ENCODE measurements at regions not wholly inside any gene's neighbourhood (a gene's known extent, or its start where the extent isn't known, plus 50 kb on each side); places are given as distances from the start of the nearest gene placed in this dataset.

DNA sequence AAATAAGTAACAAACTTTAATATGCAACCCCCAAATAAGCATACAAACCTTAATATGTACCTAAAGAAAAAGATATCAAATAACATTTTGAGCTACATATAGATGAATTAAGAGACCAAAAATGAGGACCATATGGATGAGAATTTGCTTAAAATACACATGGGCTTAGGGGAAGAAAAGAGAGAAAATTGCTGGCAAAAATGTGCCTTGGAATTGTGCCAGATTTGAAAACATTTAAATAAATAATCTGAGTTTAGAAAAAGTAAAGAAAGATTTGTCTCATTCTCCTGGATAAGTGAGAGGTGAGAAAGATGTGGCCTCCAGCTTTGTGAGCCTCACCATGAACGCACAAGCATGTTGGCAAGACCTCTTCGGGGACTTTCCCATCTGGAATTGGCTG lies 372.6 kb downstream of the SOX11 start:
- DNase-seq: no peak
- Histone ChIP-seq H3K4me1 (no peaks in the 10 kb centered on the region), H3K9me3 (no peaks in the 10 kb centered on the region), H3K27me3 (no peaks in the 10 kb centered on the region), H3K4me3 (no peak overlapping the region), H3K36me3 (no peaks in the 10 kb centered on the region), H3K27ac (no peak overlapping the region)
- 59 to 76% methylated on average over 2 of the region's 2 CpGs for WGBS, 2 donors
- intact Hi-C loops (cut with DNase I): no loop called here
- no peak for TF ChIP-seq POLR2A (IDR thresholded peaks at IDR 0.05)
- TF ChIP-seq, protein P1, sequence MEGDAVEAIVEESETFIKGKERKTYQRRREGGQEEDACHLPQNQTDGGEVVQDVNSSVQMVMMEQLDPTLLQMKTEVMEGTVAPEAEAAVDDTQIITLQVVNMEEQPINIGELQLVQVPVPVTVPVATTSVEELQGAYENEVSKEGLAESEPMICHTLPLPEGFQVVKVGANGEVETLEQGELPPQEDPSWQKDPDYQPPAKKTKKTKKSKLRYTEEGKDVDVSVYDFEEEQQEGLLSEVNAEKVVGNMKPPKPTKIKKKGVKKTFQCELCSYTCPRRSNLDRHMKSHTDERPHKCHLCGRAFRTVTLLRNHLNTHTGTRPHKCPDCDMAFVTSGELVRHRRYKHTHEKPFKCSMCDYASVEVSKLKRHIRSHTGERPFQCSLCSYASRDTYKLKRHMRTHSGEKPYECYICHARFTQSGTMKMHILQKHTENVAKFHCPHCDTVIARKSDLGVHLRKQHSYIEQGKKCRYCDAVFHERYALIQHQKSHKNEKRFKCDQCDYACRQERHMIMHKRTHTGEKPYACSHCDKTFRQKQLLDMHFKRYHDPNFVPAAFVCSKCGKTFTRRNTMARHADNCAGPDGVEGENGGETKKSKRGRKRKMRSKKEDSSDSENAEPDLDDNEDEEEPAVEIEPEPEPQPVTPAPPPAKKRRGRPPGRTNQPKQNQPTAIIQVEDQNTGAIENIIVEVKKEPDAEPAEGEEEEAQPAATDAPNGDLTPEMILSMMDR (IDR thresholded peaks at IDR 0.05): no peak

DNA sequence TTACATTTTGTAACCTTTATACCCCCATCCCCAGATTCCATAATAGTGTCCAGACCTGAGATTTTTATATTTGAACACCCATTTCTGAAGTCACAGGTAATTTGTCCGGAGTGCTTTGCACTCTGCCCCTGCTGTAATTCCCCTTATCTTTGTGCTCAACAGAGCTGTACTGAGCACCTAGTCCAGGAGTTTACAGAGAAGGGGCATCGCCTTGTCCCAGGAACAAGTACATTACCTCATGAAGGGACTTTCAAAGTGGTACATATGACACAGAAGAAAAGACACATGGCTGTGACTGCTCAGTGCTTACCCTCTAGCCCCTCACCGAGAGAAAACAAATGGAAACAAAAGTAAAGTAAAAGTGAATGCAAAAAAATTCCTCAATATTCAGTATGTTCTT lies 373.5 kb downstream of the SOX11 start:
- DNase-seq: no peak
- Histone ChIP-seq H3K4me3 (no peak overlapping the region), H3K27ac (no peak overlapping the region), H3K9me3 (no peaks in the 10 kb centered on the region), H3K4me1 (no peaks in the 10 kb centered on the region), H3K36me3 (no peaks in the 10 kb centered on the region), H3K27me3 (no peaks in the 10 kb centered on the region)
- intact Hi-C loops (cut with DNase I): no loop called here
- 82 to 85% methylated on average over 3 of the region's 3 CpGs for WGBS, 2 donors
- no peak for TF ChIP-seq POLR2A (IDR thresholded peaks at IDR 0.05)
- TF ChIP-seq, protein P1 (IDR thresholded peaks at IDR 0.05): no peak

DNA sequence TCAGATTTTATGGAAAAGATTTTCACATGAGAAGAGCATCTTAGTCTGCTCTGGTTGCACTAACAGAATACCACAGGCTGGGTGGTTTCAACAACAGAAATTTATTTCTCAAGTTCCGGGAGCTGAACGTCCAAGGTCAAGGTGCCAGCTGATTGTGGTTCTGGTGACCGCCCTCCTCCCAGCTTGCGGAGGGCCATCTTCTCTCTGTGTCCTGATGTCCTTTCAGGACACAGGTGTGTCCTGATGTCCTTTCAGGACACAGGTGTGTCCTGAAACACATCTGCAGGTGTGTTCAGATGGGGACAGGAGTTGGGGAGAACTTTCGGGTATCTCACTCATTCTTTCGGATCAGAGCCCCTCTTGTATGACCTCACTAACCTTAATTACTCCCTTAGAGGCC lies 374.9 kb downstream of the SOX11 start:
- no peak for DNase-seq
- H3K9me3 ChIP-seq: no peaks in the 10 kb centered on the region
- H3K27ac ChIP-seq: no peak overlapping the region
- intact Hi-C loops (cut with DNase I): no loop called here
- 71 to 79% methylated on average over 6 of the region's 6 CpGs for WGBS, 2 donors
- H3K4me3 ChIP-seq: no peak overlapping the region
- H3K36me3 ChIP-seq: no peaks in the 10 kb centered on the region
- H3K27me3 ChIP-seq: no peaks in the 10 kb centered on the region
- no peaks in the 10 kb centered on the region for H3K4me1 ChIP-seq
- TF ChIP-seq, protein P1 (IDR thresholded peaks at IDR 0.05): no peak
- TF ChIP-seq POLR2A (IDR thresholded peaks at IDR 0.05): no peak

DNA sequence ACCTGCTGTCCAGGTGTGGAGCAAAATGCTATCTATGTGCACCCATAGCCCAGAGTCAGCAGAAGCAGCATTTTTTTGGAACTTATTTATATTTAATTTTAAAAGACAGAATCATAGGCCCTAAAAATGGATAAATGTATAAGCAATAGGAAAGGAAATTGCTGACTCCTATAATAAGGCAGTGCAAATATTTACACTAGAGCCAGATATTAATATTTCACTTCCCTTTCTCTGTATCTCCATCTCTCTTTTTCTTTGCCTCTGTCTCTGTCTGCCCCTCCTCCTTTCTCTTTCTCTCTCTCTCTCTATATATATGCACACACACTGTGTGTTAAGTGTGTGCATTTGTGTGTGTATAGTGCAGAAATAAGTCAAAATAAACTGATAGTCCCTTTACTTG lies 375.6 kb downstream of the SOX11 start:
- DNase-seq: no peak
- no peak for TF ChIP-seq POLR2A (IDR thresholded peaks at IDR 0.05)
- TF ChIP-seq, protein P1 (IDR thresholded peaks at IDR 0.05): no peak
- Histone ChIP-seq H3K9me3 (no peaks in the 10 kb centered on the region), H3K27me3 (no peaks in the 10 kb centered on the region), H3K27ac (no peak overlapping the region), H3K4me1 (no peaks in the 10 kb centered on the region), H3K36me3 (no peaks in the 10 kb centered on the region), H3K4me3 (no peak overlapping the region)
- intact Hi-C loops (cut with DNase I): no loop called here

DNA sequence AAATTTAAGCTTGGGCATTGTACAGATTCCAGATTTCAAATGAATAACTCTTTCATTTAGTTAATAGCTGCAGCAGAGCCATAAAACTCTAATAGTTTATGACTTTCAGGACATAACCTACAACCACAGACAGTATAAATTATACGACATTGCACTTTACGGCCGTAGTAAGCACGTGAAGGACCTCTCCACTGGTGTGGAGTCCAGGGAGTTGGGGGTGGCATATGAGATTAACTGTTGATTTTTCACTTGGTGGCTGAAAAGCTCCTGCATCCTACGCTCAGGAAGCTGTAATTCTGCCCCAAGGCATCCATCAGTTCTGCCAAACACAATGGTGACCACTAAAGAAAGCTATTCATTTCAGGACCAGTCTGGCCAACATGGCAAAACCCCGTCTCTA lies 376.2 kb downstream of the SOX11 start:
- no peak for TF ChIP-seq POLR2A (IDR thresholded peaks at IDR 0.05)
- TF ChIP-seq, protein P1 (IDR thresholded peaks at IDR 0.05): no peak
- Histone ChIP-seq H3K27ac (no peak overlapping the region), H3K4me1 (no peaks in the 10 kb centered on the region), H3K36me3 (no peaks in the 10 kb centered on the region), H3K4me3 (no peak overlapping the region), H3K27me3 (no peaks in the 10 kb centered on the region), H3K9me3 (no peaks in the 10 kb centered on the region)
- intact Hi-C loops (cut with DNase I): no loop called here
- DNase-seq: no peak
- WGBS, 2 donors: 76 to 86% methylated on average over 5 to 6 of the region's 6 CpGs

Measured in esophagus squamous epithelium (tissue), 5 donors.